GM18858 (cell line): ENCODE measurements at regions not wholly inside any gene's neighbourhood (a gene's known extent, or its start where the extent isn't known, plus 50 kb on each side); places are given as distances from the start of the nearest gene placed in this dataset.

Experiments used
- ATAC-seq: cut with Tn5 transposase; IDR thresholded peaks from one replicate; pipeline ENCODE4 v1.9.1; 2021; ENCODE audit not compliant: unreplicated experiment

GRCh38 chr6:6518631-6519427, 69.7 kb upstream of the LY86 start:
- ATAC-seq = no peak

- ATAC-seq = no peak
Measured at GRCh38 chr6:6521961-6522482, 66.5 kb upstream of the LY86 start.

GRCh38 chr6:6522709-6523108, 65.8 kb upstream of the LY86 start:
- ATAC-seq = no peak

GRCh38 chr6:6524951-6525350, 63.6 kb upstream of the LY86 start:
- ATAC-seq = no peak

- no peak for ATAC-seq
Measured at GRCh38 chr6:6525933-6526332, 62.6 kb upstream of the LY86 start.

GRCh38 chr6:6529275-6529674, 59.2 kb upstream of the LY86 start:
- no peak for ATAC-seq

- ATAC-seq = no peak
Measured at GRCh38 chr6:6533176-6533575, 55.3 kb upstream of the LY86 start.

GRCh38 chr6:6534399-6534798, 54.1 kb upstream of the LY86 start:
- ATAC-seq = no peak

GRCh38 chr6:6537488-6538260, 50.8 kb upstream of the LY86 start:
- no peak for ATAC-seq

GRCh38 chr6:6538261-6538660, 50.3 kb upstream of the LY86 start:
- ATAC-seq = no peak
